Effector CD4-positive, alpha-beta T cell (primary cell): ENCODE measurements at regions not wholly inside any gene's neighbourhood (a gene's known extent, or its start where the extent isn't known, plus 50 kb on each side); places are given as distances from the start of the nearest gene placed in this dataset.

Source experiments
- DNase-seq: peaks from one replicate; pipeline ENCODE4 v3.0.0-alpha.2; 2020

DNA sequence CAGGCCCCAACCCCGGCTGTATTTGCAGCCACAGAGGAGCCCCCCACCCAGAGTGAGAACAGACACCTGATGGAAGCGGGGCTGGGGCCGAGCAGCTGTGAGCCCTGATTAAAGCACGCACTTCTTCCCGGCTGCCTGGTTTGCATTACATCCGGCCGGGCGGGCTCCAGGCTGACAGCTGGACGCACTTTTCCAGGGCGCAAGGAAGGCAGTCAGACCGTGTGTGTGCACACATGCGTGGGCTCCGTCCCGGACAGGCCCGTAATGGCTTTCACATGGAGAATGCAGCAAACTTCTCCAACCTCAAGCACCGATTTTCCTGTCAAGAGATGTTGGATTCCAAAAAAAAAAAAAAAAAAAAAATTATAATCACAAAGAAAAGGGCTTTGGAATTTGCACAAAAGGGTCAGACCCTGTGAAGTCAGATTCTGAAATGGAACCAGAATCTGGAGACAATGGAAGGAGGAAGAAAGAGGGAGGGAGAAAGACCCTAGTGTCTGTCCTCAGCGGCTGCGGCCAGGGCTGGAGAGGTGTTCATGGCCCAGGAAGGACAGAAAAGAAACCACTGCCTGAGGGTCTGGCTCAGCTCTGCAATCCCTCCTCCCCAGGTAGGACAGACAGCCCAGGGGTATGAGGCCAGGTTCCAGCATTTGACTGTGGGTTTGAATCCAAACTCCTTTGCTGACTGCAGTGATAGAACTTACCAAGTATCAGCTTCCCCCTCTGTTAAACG is 365.5 kb downstream of the MN1 start:
- no peak for DNase-seq

DNA sequence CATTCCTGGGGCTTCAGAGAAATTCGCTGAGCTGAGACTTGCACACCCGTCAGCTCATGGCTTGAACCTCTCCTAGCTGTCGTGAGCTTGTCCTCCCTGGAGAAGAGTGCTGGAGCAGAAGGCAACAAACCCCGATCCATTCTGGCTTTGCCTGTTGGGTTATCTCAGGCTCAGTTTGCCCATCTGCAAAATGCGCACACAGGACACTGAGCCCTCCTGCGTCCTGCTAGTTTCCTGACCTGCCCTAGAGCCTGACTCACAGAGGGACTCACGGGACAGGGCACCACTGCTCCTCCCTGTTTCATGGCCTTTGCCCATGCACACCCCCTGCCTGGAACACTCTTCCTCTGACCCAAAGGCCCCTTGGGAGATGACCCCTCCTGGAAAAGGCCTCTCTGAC is 365.0 kb downstream of the MN1 start:
- no peak for DNase-seq

DNA sequence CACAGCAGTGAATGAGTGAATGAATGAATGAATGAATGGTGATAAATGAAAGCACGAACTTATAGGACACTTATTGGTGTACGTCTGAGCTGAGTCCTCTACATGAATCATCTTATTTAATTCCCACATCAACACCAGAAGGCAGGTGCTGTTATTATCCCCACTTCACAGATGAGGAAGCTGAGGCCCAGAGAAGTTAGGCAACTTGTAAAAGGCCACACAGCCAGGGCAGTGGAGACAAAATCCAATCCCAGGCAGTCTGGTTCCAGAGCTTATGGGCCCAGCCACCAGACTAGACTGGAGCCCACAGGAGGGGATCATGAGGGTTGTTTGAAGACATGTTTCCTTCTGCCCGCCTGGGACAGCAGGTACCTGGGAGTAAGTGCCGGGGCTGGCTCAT is 364.0 kb downstream of the MN1 start:
- no peak for DNase-seq

DNA sequence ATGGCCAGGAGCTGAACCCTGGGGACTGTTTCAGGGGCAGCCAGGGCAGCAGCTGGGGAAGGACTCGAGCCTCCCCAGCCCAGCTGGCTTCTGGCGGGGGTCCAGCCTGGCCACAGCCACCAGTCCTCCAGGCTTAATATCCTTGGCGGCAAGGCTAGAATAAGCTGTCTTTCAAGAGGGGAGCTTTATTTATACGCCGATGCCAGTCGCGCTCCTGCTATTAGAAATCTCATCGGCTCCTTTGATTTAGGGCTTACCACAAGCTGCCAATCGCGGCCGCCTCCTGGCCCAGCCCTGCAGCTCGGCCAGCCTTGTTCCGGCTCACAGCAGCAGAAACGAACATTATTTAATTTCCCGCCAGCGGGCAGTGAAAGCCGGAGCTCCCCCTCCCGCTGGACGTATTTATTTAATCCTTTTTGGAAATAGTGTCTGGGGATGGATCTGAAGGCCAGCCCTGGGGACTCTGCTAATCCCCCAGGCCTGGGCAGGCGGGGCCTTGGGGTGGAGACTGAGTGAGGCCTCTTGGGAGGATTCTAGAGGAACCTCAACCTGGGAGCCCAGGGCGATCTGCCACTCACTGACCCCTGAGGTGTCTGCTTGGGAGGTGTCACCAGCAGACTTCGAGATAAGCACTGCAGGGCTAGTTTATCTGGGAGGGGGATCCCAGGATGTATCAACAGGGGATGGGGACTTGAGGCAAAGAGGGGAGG is 363.1 kb downstream of the MN1 start:
- no peak for DNase-seq

DNA sequence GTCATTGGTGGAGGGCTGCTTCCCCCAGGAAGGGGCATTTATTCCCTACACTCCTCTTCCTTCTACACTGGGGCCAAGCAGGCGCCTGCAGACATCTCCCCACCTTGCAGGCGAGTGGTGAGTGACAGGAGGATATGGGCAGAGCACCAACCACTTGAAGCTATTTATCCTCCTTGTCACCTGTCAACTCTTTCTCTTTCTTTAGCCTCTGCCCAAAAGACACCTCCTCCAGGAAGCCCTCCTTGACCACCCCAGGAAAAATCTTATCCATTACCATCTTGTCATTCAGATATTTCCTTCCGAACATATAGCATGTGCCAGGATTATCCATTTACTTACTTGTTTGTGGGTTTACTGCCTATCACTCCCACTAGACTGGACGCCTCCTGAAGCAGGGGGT is 362.4 kb downstream of the MN1 start:
- DNase-seq: no peak

DNA sequence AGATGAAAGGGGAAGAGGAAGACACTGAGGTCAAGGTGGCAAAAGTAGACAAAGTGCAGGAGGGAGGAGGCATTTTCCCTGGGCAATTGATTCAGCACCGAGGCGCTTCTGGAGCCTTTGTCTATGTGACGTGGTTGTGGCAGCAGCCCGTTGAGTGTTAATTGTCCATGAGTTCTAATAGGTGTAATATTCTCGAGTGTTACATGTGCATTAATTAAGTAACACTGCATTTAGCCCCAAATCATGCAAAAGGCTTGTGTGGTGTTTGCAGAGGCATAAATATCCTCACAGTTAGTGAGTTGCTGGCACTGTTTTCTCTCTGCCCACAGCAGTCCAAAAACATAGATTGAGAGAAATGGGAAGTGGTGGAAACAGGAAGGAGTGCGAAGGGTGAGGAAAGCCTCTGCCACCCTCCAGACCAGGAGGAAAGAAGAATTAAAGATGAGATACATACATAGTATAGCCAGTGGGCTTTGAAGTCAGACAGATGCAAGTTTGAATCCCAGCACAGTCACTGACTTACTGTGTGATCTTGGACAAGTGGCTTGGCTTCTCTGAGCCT is 361.2 kb downstream of the MN1 start:
- DNase-seq: no peak

DNA sequence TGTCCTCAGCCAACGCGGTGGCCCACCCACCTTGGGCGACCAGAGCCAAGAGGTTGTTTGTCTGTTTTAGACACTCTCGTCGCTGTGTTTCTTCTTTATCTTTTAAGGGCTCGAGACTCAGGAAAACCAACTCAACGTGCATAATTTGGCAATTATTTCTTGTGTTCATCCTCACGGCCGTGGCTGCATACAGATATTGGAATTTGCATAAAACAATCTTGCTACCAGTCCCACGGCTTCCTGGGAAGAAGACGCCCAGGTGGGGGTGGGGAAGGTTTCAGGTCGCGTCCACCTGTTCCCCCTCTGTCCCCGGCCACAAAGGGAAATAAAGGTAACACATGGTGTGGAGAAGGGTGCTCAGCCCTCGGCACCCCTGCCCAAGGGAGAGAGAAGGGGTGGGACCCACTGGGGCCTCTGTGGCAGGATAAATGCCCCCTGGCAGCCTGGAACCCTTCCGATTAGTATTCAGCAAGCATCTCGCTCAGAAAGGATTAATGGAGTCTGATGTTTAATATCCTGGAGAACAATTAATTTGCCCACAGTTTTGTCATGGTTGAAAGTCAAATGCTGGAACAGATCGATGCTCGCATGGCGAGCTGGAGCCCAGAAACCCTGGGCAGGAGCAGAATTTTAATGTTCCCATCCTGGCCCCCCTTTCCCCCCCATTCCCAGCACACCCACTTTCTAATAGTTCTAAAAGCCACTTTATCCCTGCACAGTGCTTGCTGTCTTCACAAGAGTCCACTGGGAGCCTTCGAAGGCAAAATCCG is 359.7 kb downstream of the MN1 start:
- no peak for DNase-seq

DNA sequence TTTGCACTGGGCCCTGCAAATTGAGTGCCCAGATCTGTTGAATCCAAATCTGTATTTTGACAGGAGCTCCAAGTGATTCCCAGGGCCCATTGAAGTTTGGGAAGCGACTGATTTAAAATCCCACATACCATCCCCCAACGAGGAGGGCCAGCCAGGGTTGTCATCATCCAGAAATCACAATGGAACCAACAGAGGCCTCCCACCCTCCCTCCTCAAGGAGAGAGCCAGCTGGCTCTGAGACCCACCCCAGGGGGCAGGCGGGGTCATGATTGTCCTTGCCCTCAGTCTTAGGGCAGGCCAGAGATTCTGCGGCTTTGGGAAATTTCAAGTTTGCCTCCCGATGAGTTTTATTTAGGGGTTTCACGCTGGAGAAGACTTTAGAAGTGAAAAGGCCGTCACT is 358.2 kb downstream of the MN1 start:
- no peak for DNase-seq

DNA sequence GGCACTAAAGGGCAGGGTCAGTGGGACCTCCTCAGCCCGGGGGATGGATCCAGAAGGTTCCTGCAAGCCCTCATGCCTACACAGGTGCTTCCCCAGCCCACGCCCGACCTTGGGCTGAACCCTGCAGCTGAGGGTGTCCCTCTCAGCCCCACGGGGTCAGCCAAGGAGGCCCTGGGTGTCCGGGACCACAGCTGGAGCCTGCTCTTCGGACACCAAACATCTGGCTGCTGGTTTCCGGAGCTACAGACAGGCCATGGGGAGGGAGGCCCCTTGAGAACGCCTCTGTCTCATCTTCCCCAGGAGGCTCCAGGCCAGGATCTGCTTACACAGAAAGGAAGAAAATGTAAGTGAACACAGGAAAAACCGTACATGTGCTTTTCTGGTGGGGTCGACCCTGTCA is 355.7 kb downstream of the MN1 start:
- DNase-seq: no peak

DNA sequence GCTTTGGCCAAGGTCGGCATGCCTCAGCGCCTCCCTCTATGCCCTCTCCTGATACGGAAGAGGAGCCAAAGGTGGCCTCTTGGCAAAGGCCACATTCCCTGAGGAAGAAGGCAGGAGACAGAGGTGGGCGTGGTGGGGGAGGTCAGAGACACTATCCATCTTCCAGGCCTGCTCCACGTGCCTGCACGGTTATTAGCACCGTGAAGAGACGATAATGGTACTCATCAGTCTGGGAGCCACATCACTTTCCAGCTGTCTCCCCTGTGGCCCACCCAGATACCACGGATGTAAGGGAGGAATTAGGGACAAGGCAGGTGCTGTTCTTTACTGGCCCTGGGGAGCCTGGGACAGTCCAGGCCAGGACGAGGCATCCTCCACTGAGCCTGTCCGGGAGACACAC is 354.3 kb downstream of the MN1 start:
- no peak for DNase-seq

DNA sequence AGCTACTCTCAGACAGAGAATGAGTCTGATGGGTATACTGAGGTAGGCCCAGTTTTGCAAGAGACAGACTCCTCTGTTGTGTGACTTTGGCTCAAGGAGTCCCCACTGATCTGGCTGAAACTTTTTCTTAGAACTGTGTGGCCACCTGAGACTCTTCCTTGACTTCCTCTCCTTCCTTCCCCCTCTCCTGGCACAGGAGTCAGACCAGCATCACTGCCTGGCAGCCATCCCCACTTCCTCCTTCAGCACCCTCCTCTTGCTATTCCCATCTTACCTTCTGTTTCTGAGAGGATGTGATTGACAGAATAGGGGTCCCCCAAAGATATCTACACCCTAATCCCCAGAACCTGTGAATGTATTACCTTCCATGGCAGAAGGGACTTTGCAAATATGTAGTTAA is 351.1 kb downstream of the MN1 start:
- DNase-seq: no peak

DNA sequence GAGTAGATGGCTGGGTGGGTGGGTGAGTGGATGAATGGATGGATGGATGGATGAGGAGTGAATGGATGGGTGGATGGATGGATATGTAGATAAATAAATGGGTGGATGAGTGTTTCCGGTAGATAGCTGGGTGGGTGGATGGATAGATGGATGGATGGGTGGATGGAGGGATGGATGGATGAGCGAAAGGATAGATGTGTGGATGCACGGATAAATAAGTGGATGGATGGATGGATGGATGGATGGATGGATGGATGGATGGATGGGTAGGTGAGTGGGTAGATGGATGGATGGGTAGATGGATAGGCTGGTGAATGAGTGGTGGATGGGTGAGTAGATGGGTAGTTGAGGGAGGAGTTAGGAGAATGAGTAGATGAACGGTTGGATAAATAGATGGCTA is 349.3 kb downstream of the MN1 start:
- DNase-seq: no peak

DNA sequence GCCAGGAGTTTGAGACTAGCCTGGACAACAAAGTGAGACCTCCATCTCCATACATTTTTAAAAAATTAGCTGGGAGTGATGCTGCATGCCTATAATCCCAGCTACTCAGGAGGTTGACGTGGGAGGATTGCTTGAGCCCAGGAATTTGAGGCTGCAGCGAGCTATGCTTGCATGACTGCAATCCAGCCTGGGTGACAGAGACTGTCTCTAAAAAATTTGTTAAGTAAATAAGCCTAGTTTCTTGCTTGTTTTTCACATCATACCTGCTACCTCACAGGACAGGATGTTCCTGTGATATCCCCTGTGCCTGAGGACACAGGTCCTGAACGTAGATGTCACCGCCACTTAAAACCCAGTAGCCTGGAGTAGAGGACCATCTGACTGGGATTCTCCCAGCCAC is 348.6 kb downstream of the MN1 start:
- no peak for DNase-seq

DNA sequence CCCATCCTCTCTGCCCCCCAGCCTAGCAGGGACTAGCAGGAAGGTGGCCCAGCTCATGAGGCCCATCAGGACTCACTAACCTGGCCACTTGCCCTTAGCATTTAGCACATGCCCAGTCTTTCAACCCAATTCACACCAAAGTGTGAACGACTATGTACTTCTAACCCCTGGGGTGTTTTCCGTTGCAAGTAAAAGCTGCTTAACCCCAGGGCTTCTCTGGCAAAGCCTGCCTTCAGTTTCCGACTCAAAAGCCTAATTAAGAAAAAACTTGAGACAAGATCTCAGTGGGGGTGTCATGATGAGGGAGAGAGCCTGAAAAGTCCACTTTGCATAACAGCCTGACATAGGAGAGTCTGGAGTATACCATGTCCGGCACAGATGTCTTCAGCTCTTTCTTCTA is 347.8 kb downstream of the MN1 start:
- DNase-seq: no peak

DNA sequence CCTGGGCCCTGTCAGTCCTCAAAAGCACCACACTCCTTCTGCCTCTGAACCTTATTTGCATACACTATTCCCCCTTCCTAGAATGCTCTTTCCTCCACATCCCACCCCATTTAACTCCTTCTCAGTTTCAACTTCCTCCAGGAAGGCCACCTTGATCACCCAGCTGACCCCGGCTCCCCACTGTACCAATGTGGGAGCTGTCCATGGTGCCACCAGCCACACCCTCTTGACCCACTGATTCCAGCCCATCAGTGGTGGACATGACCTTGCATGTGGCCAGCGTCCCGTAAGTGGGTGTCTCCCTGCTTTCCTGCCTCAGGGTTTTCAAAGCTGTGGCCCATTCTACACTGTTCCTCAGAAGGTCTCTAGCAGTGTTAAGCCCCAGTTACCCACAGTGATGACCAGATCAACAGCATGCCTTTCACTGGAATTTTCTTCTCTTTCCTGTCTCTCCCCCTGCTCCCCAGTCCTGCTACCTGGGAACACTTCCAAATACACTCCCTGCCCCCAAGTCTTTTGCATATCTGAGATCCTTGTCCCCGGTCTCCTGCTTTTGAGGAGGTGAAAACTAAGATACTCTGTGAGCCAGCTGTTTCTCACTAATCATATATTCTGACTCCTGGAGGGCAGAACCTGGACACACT is 346.6 kb downstream of the MN1 start:
- no peak for DNase-seq

DNA sequence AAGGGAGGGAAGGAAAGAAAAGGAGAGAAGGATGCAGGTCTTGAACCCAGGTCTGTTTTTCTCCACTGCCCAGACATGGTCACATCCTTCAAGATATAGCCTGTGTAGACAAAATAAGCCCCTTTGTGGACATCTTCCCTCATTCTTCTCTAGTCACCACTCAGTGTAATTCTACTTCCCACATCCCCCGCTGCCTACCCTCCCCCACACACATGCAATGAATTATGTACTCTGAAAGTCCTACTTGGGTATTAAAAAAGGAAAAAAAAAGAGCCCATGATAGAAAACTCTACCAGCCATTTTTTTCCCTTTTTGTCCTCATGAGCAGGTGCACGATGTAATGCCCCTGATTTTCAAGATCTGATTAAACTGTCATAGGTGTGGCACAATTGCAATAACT is 346.0 kb downstream of the MN1 start:
- DNase-seq: no peak

DNA sequence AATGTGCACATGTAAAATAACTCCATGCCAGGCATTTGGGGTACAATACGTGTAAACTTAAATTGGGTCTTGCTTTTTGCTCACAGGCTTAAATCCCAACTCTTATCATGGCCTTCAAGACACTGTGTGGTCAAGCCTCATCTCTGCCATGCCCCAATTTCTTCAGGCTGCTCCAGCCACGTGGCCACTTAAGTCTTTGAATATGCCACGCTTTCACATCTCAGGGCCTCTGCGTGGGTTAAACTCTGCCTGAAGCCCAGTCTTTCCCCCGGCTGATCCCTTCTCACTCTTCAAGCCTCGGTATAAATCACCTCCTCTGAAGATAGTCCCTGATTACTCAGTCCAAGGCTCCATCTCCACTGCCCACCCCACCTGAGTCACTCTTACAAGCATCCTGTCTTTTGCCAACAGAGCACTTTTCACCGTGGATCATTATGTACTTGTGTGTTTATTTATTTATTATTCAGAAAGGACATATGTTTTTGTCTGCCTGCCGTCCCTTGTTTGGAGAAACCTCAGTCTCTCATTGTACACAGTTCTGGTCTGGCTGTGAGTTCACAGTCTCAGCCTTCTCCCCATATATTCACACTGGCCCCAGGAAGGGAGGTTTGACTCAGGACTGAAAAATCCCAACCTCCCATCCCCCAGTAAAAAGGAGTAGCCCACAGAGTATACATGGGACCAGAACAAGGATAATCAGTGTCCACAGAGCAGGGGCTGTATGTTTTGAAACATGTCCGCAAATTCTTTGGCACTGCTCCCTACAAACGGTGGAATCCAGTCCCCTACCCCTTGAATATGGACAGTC is 344.7 kb downstream of the MN1 start:
- DNase-seq: no peak

DNA sequence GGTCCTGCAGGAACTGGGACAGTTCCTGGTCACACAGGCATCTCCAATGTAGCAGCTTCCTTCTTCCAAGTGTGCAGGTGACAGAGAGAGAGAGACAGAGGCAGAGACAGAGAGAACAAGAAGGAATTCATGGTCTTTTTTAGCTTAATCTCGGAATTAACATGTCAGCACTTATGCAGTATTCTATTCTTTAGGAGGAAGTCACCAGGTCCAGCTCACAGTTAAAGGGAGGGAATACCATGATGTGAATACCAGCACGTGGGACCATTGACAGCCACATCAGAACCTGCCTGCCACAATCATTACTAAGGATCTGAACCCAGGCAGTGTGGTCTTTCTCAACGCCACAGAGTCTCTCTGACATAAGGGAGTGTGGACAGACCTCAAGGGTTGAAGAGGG is 341.6 kb downstream of the MN1 start:
- no peak for DNase-seq

DNA sequence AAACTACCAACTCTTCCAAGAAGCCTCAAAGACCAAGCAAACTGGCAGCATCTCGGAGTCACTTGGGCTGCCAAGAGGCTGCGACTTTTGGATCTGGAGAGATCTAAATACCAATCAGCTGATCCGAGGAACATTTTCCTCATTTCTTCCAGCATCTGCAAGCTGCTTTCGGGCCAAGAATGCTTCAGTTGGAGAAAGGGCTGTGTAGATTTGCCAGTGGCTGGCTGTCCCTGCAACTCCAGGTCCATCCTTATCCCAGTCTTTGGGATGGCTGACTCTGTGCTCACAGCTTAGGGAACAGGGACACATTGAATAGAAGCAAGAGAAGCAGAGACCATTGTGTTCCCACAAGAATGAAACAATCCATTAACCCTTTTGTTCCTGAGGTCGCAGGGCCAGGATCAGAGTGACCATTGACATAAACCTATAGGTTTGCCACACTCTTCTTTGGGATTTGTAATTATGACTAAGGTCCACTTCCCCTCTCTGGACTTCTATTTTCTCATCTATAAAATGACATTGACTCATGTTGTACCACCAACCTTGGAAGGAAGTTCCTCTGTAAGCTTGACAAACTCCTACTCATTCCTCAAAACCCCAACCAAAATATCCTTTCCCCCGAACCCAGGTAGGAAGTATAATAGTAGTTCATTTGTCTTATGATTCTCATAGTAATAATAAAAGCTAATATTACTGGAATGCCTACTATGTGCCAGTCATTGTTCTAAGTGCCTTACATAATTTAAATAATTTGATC is 340.8 kb downstream of the MN1 start:
- DNase-seq: no peak

DNA sequence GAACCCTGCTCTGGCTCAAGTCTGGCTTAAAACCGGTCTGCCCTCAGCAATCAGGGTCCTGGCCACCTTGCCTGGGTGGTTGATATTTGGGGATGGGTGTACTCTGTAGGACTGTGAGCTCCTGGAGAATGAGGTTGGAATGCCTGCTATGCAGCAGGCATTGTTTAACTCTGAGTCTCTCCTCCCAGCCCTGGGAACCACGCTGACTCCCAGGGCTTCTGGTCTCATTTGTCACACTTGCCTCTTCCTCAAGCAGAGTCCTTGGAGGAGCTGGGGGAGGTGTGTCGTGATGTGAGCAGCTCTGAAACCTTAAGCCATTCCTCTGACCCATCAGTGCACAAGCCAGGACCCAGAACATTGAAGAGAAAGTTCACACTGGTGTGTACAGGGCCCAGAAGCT is 340.1 kb downstream of the MN1 start:
- no peak for DNase-seq

DNA sequence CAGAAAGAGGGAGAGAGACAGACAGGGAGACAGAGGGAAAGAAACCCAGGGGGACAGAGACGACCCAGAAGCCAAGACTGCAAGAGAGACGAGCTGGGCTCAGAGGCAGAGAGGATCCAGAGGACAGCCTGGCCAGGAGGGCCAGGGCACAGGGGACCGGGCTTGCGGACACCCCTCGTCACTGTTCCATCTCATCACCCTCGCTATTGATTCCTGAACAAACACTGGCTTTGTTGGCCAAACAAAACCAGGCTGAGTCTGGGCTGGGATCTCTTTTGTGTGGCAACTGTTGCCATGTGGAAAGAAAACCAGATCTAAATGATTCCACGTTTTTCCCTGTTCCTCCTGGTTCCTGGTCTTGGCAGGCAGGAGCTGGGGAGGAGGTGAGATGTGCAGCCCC is 339.4 kb downstream of the MN1 start:
- no peak for DNase-seq
